K562 (cell line): ENCODE measurements at regions not wholly inside any gene's neighbourhood (a gene's known extent, or its start where the extent isn't known, plus 50 kb on each side); places are given as distances from the start of the nearest gene placed in this dataset.
A peak's percentile ranks its signal among the peaks of the same experiment; 100 is the strongest.

ENCODE experiments used
- ATAC-seq: fragments of 200-7000 bp; cut with Tn5 transposase; 3 replicates; pipeline ENCODE4 v1.9.1; 2020; ENCODE audit warnings: moderate library complexity
- BruUV-seq: library from RNA; stranded (reverse); fragments of 400-500 nt; replicated peaks from 2 replicates; lab custom pipeline; 2021; lab: Mats Ljungman, UMichigan
- CTCF ChIA-PET: fragments of 300-600 bp; formaldehyde crosslinking; extraction: SDS; loops from one replicate; lab custom pipeline; 2021; ENCODE audit warnings: low intra/inter-chr PET ratio; lab: Yijun Ruan, JAX
- POLR2A ChIA-PET: fragments of 300-600, 350-650 bp; sonication (Branson Sonifier 250); formaldehyde crosslinking; extraction: SDS; loops from one replicate; lab custom pipeline; 2021; ENCODE audit warnings: antibody characterized with exemption, inconsistent platforms; lab: Yijun Ruan, JAX
- DNase-seq, 4 experiments: peaks; one replicate each; pipeline versions ENCODE4 v3.0.0 to v3.0.0-alpha.2; 2011 to 2018; ENCODE audit warnings: low spot score in 3 of 4, mixed read lengths in 3 of 4; ENCODE audit errors: extremely low read depth in 1 of 4
- FAIRE-seq: peaks from 2 replicates; lab custom pipeline; 2011; peaks lifted over from hg19 to GRCh38; lab: Jason Lieb, UNC
- H2AFZ ChIP-seq: 2 replicates; pipeline ENCODE4 v1.6.0; 2011; ENCODE audit warnings: low read depth, low read length, control low read depth, inconsistent platforms
- H3K27ac ChIP-seq: fragments of 200-600 bp; 3 replicates; pipeline ENCODE4 v1.8.0; 2011; ENCODE audit warnings: low read depth, mild to moderate bottlenecking, control low read depth, inconsistent platforms, low read length, moderate library complexity, mixed read lengths; ENCODE audit errors: extremely low read depth
- H3K27me3 ChIP-seq, 2 experiments: fragments of 300-600 bp in 1 of 2; 2 replicates in 1 of 2; 3 replicates in 1 of 2; pipeline versions ENCODE4 v1.6.0 to v1.8.0; 2011; ENCODE audit warnings: inconsistent platforms in 2 of 2, low read length in 2 of 2, mild to moderate bottlenecking in 1 of 2, mixed read lengths in 1 of 2, moderate library complexity in 1 of 2; ENCODE audit not compliant: control insufficient read depth in 2 of 2, insufficient read depth in 2 of 2
- H3K36me3 ChIP-seq: fragments of 300-600 bp; 3 replicates; pipeline ENCODE4 v1.8.0; 2011; ENCODE audit warnings: mild to moderate bottlenecking, low read length, inconsistent platforms; ENCODE audit not compliant: control insufficient read depth, insufficient read depth
- H3K4me1 ChIP-seq, 2 experiments: fragments of 200-600 bp in 1 of 2; replicated peaks in 1 of 2; 2 replicates in 1 of 2; 3 replicates in 1 of 2; pipeline versions ENCODE4 v1.5.1 to v1.8.0; 2011; ENCODE audit warnings: inconsistent platforms in 2 of 2, low read length in 2 of 2, mild to moderate bottlenecking in 1 of 2, mixed read lengths in 1 of 2, moderate library complexity in 1 of 2; ENCODE audit not compliant: control insufficient read depth in 2 of 2, insufficient read depth in 2 of 2
- H3K4me2 ChIP-seq: 2 replicates; pipeline ENCODE4 v1.6.1; 2011; ENCODE audit warnings: low read length, control low read depth, inconsistent platforms, mixed read lengths; ENCODE audit not compliant: insufficient read depth
- H3K4me3 ChIP-seq: fragments of 200-600 bp; sonication (generic), shearing (Covaris generic); 2 replicates; pipeline ENCODE4 v1.5.1; 2016; ENCODE audit warnings: control low read depth, inconsistent platforms
- H3K79me2 ChIP-seq: fragments of 200-600 bp; 3 replicates; pipeline ENCODE4 v1.8.0; 2011; ENCODE audit warnings: low read length, inconsistent platforms; ENCODE audit not compliant: control insufficient read depth, insufficient read depth
- H3K9ac ChIP-seq, 2 experiments: 2 replicates each; pipeline versions ENCODE4 v1.6.0 to v1.6.1; 2011; ENCODE audit warnings: low read depth in 2 of 2, low read length in 2 of 2, control low read depth in 1 of 2, inconsistent platforms in 1 of 2, mild to moderate bottlenecking in 1 of 2, mixed read lengths in 1 of 2; ENCODE audit not compliant: insufficient read depth in 1 of 2
- H3K9me1 ChIP-seq: one replicate; pipeline ENCODE4 v1.6.0; 2011; ENCODE audit warnings: inconsistent platforms, mild to moderate bottlenecking, low read length, moderate library complexity; ENCODE audit not compliant: control insufficient read depth, insufficient read depth
- H3K9me3 ChIP-seq: replicated peaks from 2 replicates; pipeline ENCODE4 v1.5.1; 2011; ENCODE audit warnings: low read depth, low read length, inconsistent platforms; ENCODE audit not compliant: control insufficient read depth, insufficient read depth
- H4K20me1 ChIP-seq: replicated peaks from 2 replicates; pipeline ENCODE4 v1.6.1; 2011; ENCODE audit warnings: low read length, inconsistent platforms, mixed read lengths; ENCODE audit not compliant: control insufficient read depth, insufficient read depth
- BRCA1 ChIP-seq, 2 experiments: fragments of 450-650 bp in 1 of 2; sonication (generic) in 1 of 2; formaldehyde crosslinking in 1 of 2; IDR thresholded peaks; 2 replicates each; pipeline versions ENCODE4 v1.5.0 to v1.6.1; 2017 to 2020; ENCODE audit warnings: mild to moderate bottlenecking in 1 of 2, missing genetic modification reagents in 1 of 2
- CXXC5 ChIP-seq: fragments of 250-450 bp; sonication (Bioruptor Pico); IDR thresholded peaks from 2 replicates; pipeline ENCODE4 v1.8.0; 2022; ENCODE audit warnings: inconsistent platforms, mild to moderate bottlenecking, moderate library complexity
- DMBX1 ChIP-seq: fragments of 250-450 bp; sonication (Bioruptor Pico); IDR thresholded peaks from 2 replicates; pipeline ENCODE4 v1.8.0; 2022; ENCODE audit warnings: inconsistent platforms, mild to moderate bottlenecking, moderate library complexity, borderline replicate concordance
- L3MBTL2 ChIP-seq: fragments of 450-650 bp; IDR thresholded peaks from 2 replicates; pipeline ENCODE4 v1.6.1; 2016; ENCODE audit warnings: mild to moderate bottlenecking, moderate library complexity
- RBM25 ChIP-seq: fragments of 200-400 bp; formaldehyde crosslinking; IDR thresholded peaks from 2 replicates; pipeline ENCODE4 v1.6.1; 2018; ENCODE audit warnings: low read length, low read depth, moderate library complexity; ENCODE audit not compliant: severe bottlenecking
- SOX6 ChIP-seq: fragments of 450-650 bp; IDR thresholded peaks from 2 replicates; pipeline ENCODE4 v1.6.1; 2014; ENCODE audit warnings: mild to moderate bottlenecking
- SREBF2 ChIP-seq: sonication (generic); formaldehyde crosslinking; IDR thresholded peaks from 2 replicates; pipeline ENCODE4 v1.4.0; 2020; ENCODE audit warnings: mild to moderate bottlenecking, missing genetic modification reagents
- XRCC5 ChIP-seq: fragments of 200-400 bp; formaldehyde crosslinking; IDR thresholded peaks from 2 replicates; pipeline ENCODE4 v1.6.1; 2017; ENCODE audit warnings: low read depth, mild to moderate bottlenecking, low read length
- ZNF140 ChIP-seq: fragments of 250-450 bp; sonication (Bioruptor Pico); IDR thresholded peaks from 2 replicates; pipeline ENCODE4 v1.8.0; 2021; ENCODE audit warnings: moderate library complexity, mild to moderate bottlenecking, inconsistent platforms
- ZNF175 ChIP-seq: fragments of 200-800 bp; sonication (Bioruptor generic); IDR thresholded peaks from 2 replicates; pipeline ENCODE4 v1.6.1; 2016; ENCODE audit warnings: low read depth, mild to moderate bottlenecking, missing genetic modification characterization, missing compliant biosample characterization
- WGBS: fragments of 100-300 bp; shearing (Covaris generic); methylation state at CpG from one replicate; pipeline ENCODE4 v1.1.6; 2016; ENCODE audit warnings: low coverage, mixed read lengths; ENCODE audit not compliant: insufficient coverage; ENCODE audit errors: missing lambda C conversion rate; 5-methylcytosine and 5-hydroxymethylcytosine counted together
- in situ Hi-C: fragments of 300-500 bp; cut with MboI; formaldehyde crosslinking; loops from 4 replicates; pipeline ENCODE4 v1.15.0; 2018; ENCODE audit warnings: inconsistent platforms, mixed read lengths
- intact Hi-C: fragments of 100-400 bp; cut with micrococcal nuclease; formaldehyde crosslinking; loops from 2 replicates; pipeline ENCODE4 v1.14.2; 2022
- TF ChIP-seq, protein P1 (sequence below), 2 experiments: fragments of 450-650 bp; formaldehyde crosslinking in 1 of 2; IDR thresholded peaks; 2 replicates each; pipeline versions ENCODE4 v1.4.0 to v1.6.1; 2014 to 2020; ENCODE audit warnings: mild to moderate bottlenecking in 2 of 2, borderline replicate concordance in 1 of 2, low read depth in 1 of 2
- TF ChIP-seq, protein P2 (sequence below): IDR thresholded peaks from 2 replicates; pipeline ENCODE4 v1.6.1; 2014; ENCODE audit warnings: antibody characterized with exemption

DNA sequence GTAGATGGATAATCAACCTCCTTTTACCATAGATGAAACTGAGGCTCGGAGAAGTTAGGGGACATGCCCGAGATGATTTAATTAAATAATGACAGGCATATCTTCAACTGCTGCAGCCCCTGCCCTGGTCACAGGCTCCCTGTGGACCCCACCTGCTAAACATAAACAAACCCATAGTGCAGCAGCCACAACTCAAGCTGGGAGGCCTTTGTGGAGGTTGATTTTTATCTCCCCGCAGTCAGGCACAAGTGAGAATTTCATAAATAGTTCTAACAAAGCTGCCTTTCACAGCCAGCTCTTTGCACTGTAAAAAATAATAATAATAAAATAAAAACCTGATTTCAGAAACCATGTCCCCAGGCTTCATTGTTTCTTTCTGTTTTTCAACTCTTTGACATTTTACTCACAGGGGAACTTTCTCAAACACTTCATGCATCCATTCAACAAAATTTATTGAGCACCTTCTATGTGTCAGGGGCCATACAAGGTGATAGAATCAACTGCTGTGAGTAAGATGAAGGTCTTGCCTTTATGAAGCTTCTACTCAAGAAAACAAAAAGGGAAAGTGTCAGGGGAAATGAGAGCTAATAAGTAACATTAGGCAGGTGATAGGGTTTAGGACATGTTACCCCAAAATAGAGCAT, 393.6 kb upstream of the PROK2 start:
- H3K79me2 ChIP-seq: no peaks in the 10 kb centered on the region
- no peaks in the 10 kb centered on the region for H3K9me3 ChIP-seq
- H3K9ac ChIP-seq: no peak overlapping the region
- ATAC-seq: 0 out of 3 replicates have a peak, but pooled peaks have one; percentile 22
- FAIRE-seq: peak; percentile 15
- H3K4me1 ChIP-seq: peaks cover 20 to 61% of the 10 kb centered on the region in 2 experiments
- no peak overlapping the region for H2AFZ ChIP-seq
- no peaks in the 10 kb centered on the region; the same call in 2 of the 3 replicates for H3K36me3 ChIP-seq
- H3K9me1 ChIP-seq: no peaks in the 10 kb centered on the region
- in situ Hi-C loops (no loop called here), intact Hi-C loops (no loop called here)
- ChIA-PET CTCF (no interaction called here), POLR2A (interaction anchor here (0.6 to 0.9 kb wide), 3 partner anchors 11 to 311 kb away, joined by 3 to 5 read pairs (median 3); no protein-coding TSS in a partner anchor)
- H3K27ac ChIP-seq: no peak overlapping the region
- BruUV-seq: no TSS peak
- 33% methylated on average over 3 of the region's 3 CpGs for WGBS
- no peak for DNase-seq
- H3K4me2 ChIP-seq: peak overlapping the region; percentile 27; the same call in 1 of the 2 replicates
- H4K20me1 ChIP-seq: no peaks in the 10 kb centered on the region
- no peak overlapping the region for H3K4me3 ChIP-seq
- H3K27me3 ChIP-seq: no peaks in the 10 kb centered on the region
- TF ChIP-seq RBM25: peak; percentile 19
- no peak for TF ChIP-seq SREBF2
- TF ChIP-seq CXXC5 (CRISPR knock-in tag): 0 out of 2 replicates have a peak, but pooled peaks have one; percentile 11
- TF ChIP-seq L3MBTL2: 0 out of 2 replicates have a peak, but pooled peaks have one; percentile 3
- no peak for TF ChIP-seq SOX6
- no peak for TF ChIP-seq XRCC5
- TF ChIP-seq, protein P1, sequence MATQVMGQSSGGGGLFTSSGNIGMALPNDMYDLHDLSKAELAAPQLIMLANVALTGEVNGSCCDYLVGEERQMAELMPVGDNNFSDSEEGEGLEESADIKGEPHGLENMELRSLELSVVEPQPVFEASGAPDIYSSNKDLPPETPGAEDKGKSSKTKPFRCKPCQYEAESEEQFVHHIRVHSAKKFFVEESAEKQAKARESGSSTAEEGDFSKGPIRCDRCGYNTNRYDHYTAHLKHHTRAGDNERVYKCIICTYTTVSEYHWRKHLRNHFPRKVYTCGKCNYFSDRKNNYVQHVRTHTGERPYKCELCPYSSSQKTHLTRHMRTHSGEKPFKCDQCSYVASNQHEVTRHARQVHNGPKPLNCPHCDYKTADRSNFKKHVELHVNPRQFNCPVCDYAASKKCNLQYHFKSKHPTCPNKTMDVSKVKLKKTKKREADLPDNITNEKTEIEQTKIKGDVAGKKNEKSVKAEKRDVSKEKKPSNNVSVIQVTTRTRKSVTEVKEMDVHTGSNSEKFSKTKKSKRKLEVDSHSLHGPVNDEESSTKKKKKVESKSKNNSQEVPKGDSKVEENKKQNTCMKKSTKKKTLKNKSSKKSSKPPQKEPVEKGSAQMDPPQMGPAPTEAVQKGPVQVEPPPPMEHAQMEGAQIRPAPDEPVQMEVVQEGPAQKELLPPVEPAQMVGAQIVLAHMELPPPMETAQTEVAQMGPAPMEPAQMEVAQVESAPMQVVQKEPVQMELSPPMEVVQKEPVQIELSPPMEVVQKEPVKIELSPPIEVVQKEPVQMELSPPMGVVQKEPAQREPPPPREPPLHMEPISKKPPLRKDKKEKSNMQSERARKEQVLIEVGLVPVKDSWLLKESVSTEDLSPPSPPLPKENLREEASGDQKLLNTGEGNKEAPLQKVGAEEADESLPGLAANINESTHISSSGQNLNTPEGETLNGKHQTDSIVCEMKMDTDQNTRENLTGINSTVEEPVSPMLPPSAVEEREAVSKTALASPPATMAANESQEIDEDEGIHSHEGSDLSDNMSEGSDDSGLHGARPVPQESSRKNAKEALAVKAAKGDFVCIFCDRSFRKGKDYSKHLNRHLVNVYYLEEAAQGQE (IDR thresholded peaks at IDR 0.05; ENCODE audit: borderline replicate concordance): no peak
- TF ChIP-seq, protein P1 (CRISPR knock-in tag; IDR thresholded peaks at IDR 0.05; ENCODE audit: low read depth): no peak
- peak; percentile 60; the same call in 1 of the 2 replicates for TF ChIP-seq DMBX1 (CRISPR knock-in tag)
- no peak for TF ChIP-seq ZNF175 (CRISPR knock-in tag)
- no peak for TF ChIP-seq BRCA1 (IDR thresholded peaks at IDR 0.05)
- TF ChIP-seq BRCA1 (CRISPR knock-in tag; IDR thresholded peaks at IDR 0.05): no peak
- TF ChIP-seq ZNF140 (CRISPR knock-in tag): no peak
- TF ChIP-seq, protein P2, sequence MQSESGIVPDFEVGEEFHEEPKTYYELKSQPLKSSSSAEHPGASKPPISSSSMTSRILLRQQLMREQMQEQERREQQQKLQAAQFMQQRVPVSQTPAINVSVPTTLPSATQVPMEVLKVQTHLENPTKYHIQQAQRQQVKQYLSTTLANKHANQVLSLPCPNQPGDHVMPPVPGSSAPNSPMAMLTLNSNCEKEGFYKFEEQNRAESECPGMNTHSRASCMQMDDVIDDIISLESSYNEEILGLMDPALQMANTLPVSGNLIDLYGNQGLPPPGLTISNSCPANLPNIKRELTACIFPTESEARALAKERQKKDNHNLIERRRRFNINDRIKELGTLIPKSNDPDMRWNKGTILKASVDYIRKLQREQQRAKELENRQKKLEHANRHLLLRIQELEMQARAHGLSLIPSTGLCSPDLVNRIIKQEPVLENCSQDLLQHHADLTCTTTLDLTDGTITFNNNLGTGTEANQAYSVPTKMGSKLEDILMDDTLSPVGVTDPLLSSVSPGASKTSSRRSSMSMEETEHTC: no peak
